ENCODE measurements at regions not wholly inside any gene's neighbourhood (a gene's known extent, or its start where the extent isn't known, plus 50 kb on each side); places are given as distances from the start of the nearest gene placed in this dataset.

GRCh38 chr6:47977314-47977713 lies 133.7 kb downstream of the PTCHD4 start:
- DNase-seq (ENCODE audit: extremely low read depth, low read depth): no peak
- no peak overlapping the region for H3K4me3 ChIP-seq (replicated peaks; ENCODE audit: low read depth, low read length)
- no peak for TF ChIP-seq CTCF (IDR thresholded peaks at IDR 0.05; ENCODE audit: low read depth, low read length, missing control alignments)

GRCh38 chr6:47974106-47974505 lies 136.9 kb downstream of the PTCHD4 start:
- no peak overlapping the region for H3K4me3 ChIP-seq (replicated peaks; ENCODE audit: low read depth, low read length)
- DNase-seq (ENCODE audit: extremely low read depth, low read depth): no peak
- TF ChIP-seq CTCF (IDR thresholded peaks at IDR 0.05; ENCODE audit: low read depth, low read length, missing control alignments): no peak

GRCh38 chr6:47970826-47971225 lies 140.2 kb downstream of the PTCHD4 start:
- H3K4me3 ChIP-seq (replicated peaks; ENCODE audit: low read depth, low read length): no peak overlapping the region
- no peak for DNase-seq (ENCODE audit: extremely low read depth, low read depth)
- no peak for TF ChIP-seq CTCF (IDR thresholded peaks at IDR 0.05; ENCODE audit: low read depth, low read length, missing control alignments)

GRCh38 chr6:47967843-47968242 lies 143.2 kb downstream of the PTCHD4 start:
- TF ChIP-seq CTCF (IDR thresholded peaks at IDR 0.05; ENCODE audit: low read depth, low read length, missing control alignments): no peak
- no peak overlapping the region for H3K4me3 ChIP-seq (replicated peaks; ENCODE audit: low read depth, low read length)
- DNase-seq (ENCODE audit: extremely low read depth, low read depth): no peak

GRCh38 chr6:47964969-47965368 lies 146.0 kb downstream of the PTCHD4 start:
- no peak for DNase-seq (ENCODE audit: extremely low read depth, low read depth)
- TF ChIP-seq CTCF (IDR thresholded peaks at IDR 0.05; ENCODE audit: low read depth, low read length, missing control alignments): no peak
- no peak overlapping the region for H3K4me3 ChIP-seq (replicated peaks; ENCODE audit: low read depth, low read length)

- no peak for DNase-seq (ENCODE audit: extremely low read depth, low read depth)
- no peak overlapping the region for H3K4me3 ChIP-seq (replicated peaks; ENCODE audit: low read depth, low read length)
- TF ChIP-seq CTCF (IDR thresholded peaks at IDR 0.05; ENCODE audit: low read depth, low read length, missing control alignments): no peak
These were observed 158.4 kb downstream of the PTCHD4 start for GRCh38 chr6:47952640-47953039.

- H3K4me3 ChIP-seq (replicated peaks; ENCODE audit: low read depth, low read length): no peak overlapping the region
- no peak for DNase-seq (ENCODE audit: extremely low read depth, low read depth)
- no peak for TF ChIP-seq CTCF (IDR thresholded peaks at IDR 0.05; ENCODE audit: low read depth, low read length, missing control alignments)
These were observed 163.0 kb downstream of the OPN5 start for GRCh38 chr6:47944846-47945245.
